WTC11 (cell line): ENCODE measurements at regions not wholly inside any gene's neighbourhood (a gene's known extent, or its start where the extent isn't known, plus 50 kb on each side); places are given as distances from the start of the nearest gene placed in this dataset.

Source experiments
- ATAC-seq: fragments of 200-7000 bp; cut with Tn5 transposase; 2 replicates; pipeline ENCODE4 v1.10.0; 2021; ENCODE audit warnings: mild to moderate bottlenecking, moderate library complexity
- CTCF ChIA-PET: fragments of 300-600 bp; sonication (Branson Sonifier 250); formaldehyde crosslinking; loops from one replicate; lab custom pipeline; 2021; ENCODE audit warnings: antibody characterized with exemption; lab: Charles Lee
- POLR2A ChIA-PET: fragments of 350-600 bp; sonication (Branson Sonifier 250); formaldehyde crosslinking; loops from one replicate; lab custom pipeline; 2021; ENCODE audit warnings: antibody characterized with exemption; lab: Charles Lee
- DNase-seq: peaks from one replicate; pipeline ENCODE4 v3.0.0; 2021; ENCODE audit warnings: low spot score
- H3K27ac Mint-ChIP-seq: 2 replicates; pipeline ENCODE4 v1.8.0; 2021; ENCODE audit warnings: mixed read lengths
- H3K27me3 Mint-ChIP-seq: 2 replicates; pipeline ENCODE4 v1.8.0; 2021; ENCODE audit warnings: low read depth, mild to moderate bottlenecking, moderate library complexity, mixed read lengths
- H3K36me3 Mint-ChIP-seq: 2 replicates; pipeline ENCODE4 v1.8.0; 2021; ENCODE audit warnings: mixed read lengths
- H3K4me1 Mint-ChIP-seq: 2 replicates; pipeline ENCODE4 v1.8.0; 2022; ENCODE audit warnings: mixed read lengths
- H3K4me3 Mint-ChIP-seq: 2 replicates; pipeline ENCODE4 v1.8.0; 2021; ENCODE audit warnings: mild to moderate bottlenecking, moderate library complexity, mixed read lengths
- H3K9me3 Mint-ChIP-seq: 2 replicates; pipeline ENCODE4 v1.8.0; 2021; ENCODE audit warnings: mixed read lengths
- CREM ChIP-seq: sonication (generic); formaldehyde crosslinking; IDR thresholded peaks from 2 replicates; pipeline ENCODE4 v1.8.1; 2022; ENCODE audit warnings: mild to moderate bottlenecking, missing genetic modification reagents, moderate library complexity
- ESRRA ChIP-seq: sonication (generic); formaldehyde crosslinking; IDR thresholded peaks from 2 replicates; pipeline ENCODE4 v1.8.1; 2022; ENCODE audit warnings: mild to moderate bottlenecking, missing genetic modification reagents, borderline replicate concordance
- FOXK1 ChIP-seq: sonication (generic); formaldehyde crosslinking; IDR thresholded peaks from 2 replicates; pipeline ENCODE4 v1.8.0; 2022; ENCODE audit warnings: mild to moderate bottlenecking, moderate library complexity, missing genetic modification reagents
- HMGA2 ChIP-seq: fragments of 250-450 bp; sonication (Bioruptor Pico); IDR thresholded peaks from 2 replicates; pipeline ENCODE4 v1.4.0; 2021; ENCODE audit warnings: mild to moderate bottlenecking, moderate library complexity
- JAZF1 ChIP-seq: fragments of 250-450 bp; sonication (Bioruptor Pico); IDR thresholded peaks from 2 replicates; pipeline ENCODE4 v1.9.0; 2021; ENCODE audit warnings: moderate library complexity, mild to moderate bottlenecking, inconsistent platforms
- MYBL2 ChIP-seq: sonication (generic); formaldehyde crosslinking; IDR thresholded peaks from 2 replicates; pipeline ENCODE4 v1.8.1; 2023; ENCODE audit warnings: mild to moderate bottlenecking, moderate library complexity, missing genetic modification reagents
- NFYB ChIP-seq: sonication (generic); formaldehyde crosslinking; conservative IDR thresholded peaks from 2 replicates; pipeline ENCODE4 v1.8.0; 2022; ENCODE audit warnings: low read depth, missing genetic modification reagents
- OVOL2 ChIP-seq: fragments of 250-450 bp; sonication (Bioruptor Pico); IDR thresholded peaks from 2 replicates; pipeline ENCODE4 v1.9.0; 2021; ENCODE audit warnings: mild to moderate bottlenecking, borderline replicate concordance
- SOX15 ChIP-seq: fragments of 250-450 bp; sonication (Bioruptor Pico); IDR thresholded peaks from 2 replicates; pipeline ENCODE4 v1.9.0; 2021; ENCODE audit warnings: mild to moderate bottlenecking
- TEAD1 ChIP-seq: sonication (generic); formaldehyde crosslinking; IDR thresholded peaks from 2 replicates; pipeline ENCODE4 v1.8.0; 2022; ENCODE audit warnings: mild to moderate bottlenecking, missing genetic modification reagents
- ZNF219 ChIP-seq: sonication (generic); formaldehyde crosslinking; IDR thresholded peaks from 2 replicates; pipeline ENCODE4 v1.8.0; 2023; ENCODE audit warnings: missing genetic modification reagents, mild to moderate bottlenecking, borderline replicate concordance
- ZNF232 ChIP-seq: sonication (generic); formaldehyde crosslinking; IDR thresholded peaks from 2 replicates; pipeline ENCODE4 v1.8.0; 2022; ENCODE audit warnings: mild to moderate bottlenecking, missing genetic modification reagents
- ZNF396 ChIP-seq: fragments of 250-450 bp; sonication (Bioruptor Pico); IDR thresholded peaks from 2 replicates; pipeline ENCODE4 v1.8.0; 2021; ENCODE audit warnings: mild to moderate bottlenecking, moderate library complexity, borderline replicate concordance
- ZNF416 ChIP-seq: fragments of 250-450 bp; sonication (Bioruptor Pico); IDR thresholded peaks from 2 replicates; pipeline ENCODE4 v1.9.0; 2021; ENCODE audit warnings: mild to moderate bottlenecking, inconsistent platforms
- TF ChIP-seq, protein P1 (sequence below): sonication (generic); formaldehyde crosslinking; conservative IDR thresholded peaks from 2 replicates; pipeline ENCODE4 v1.8.1; 2022; ENCODE audit warnings: mild to moderate bottlenecking, missing genetic modification reagents
- TF ChIP-seq, protein P2 (sequence below): sonication (generic); formaldehyde crosslinking; IDR thresholded peaks from 2 replicates; pipeline ENCODE4 v1.8.1; 2023; ENCODE audit warnings: mild to moderate bottlenecking, missing genetic modification reagents, moderate library complexity
- TF ChIP-seq, protein P3 (sequence below): sonication (generic); formaldehyde crosslinking; IDR thresholded peaks from 2 replicates; pipeline ENCODE4 v1.8.0; 2022; ENCODE audit warnings: mild to moderate bottlenecking, missing genetic modification reagents
- TF ChIP-seq, protein P4 (sequence below): sonication (generic); formaldehyde crosslinking; IDR thresholded peaks from 2 replicates; pipeline ENCODE4 v1.8.0; 2022; ENCODE audit warnings: mild to moderate bottlenecking, missing genetic modification reagents

DNA sequence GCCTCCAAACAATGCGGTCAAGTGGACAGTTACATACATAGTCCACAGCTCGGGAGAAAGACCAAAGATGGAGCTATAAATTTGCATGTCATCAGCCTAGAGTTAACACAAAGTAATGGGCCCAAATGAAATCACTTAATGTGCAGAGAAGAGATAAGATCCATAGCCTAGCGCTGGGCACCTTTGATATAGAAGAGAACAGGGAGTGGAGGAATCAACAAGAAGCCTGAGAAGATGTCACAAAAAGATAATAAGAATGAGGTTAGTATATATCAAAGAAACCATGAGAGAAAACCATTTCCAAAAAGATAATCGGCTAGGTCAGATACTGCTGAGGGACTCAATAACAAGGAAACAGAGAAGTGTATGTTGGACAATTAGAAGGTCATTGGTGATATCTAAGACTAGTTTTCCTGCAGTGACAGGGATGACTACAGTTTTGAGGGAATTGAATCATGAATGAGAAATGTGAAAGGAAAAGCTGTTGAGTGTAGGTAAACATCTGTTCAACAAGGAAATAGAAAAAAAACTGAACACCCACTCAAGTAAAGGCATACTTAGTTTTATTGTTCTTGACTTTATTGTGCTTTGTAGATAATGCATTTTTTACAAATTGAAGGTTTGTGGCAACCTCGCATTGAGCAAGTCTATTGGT is 68.7 kb upstream of the CDH6 start (continued):
- TF ChIP-seq, protein P1, sequence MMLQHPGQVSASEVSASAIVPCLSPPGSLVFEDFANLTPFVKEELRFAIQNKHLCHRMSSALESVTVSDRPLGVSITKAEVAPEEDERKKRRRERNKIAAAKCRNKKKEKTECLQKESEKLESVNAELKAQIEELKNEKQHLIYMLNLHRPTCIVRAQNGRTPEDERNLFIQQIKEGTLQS (CRISPR knock-in tag) = no peak
- no peak for TF ChIP-seq ESRRA
- no peak for TF ChIP-seq FOXK1 (CRISPR knock-in tag)
- no peak for TF ChIP-seq NFYB (CRISPR knock-in tag)

DNA sequence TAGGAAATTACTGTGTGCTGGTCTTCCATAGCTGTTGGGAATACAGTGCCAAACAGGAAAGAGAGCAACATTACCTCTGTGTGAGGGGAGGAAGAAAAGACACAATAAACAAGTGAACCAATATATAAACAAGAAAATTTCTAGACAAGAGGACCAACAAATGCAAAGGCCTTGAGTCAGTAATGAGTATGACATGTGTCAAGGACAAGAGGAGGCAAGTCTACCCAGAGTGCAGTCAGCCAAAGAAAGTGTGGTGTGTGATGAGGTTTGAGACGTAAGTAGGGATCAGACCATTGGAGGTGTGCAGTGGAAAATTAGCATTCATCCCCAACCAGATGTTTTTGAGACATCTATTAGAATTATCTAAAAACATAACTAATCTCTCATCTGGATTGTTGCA is 69.5 kb upstream of the CDH6 start:
- H3K27ac Mint-ChIP-seq = no peak overlapping the region
- TF ChIP-seq JAZF1 (CRISPR knock-in tag) (no peak), ZNF232 (CRISPR knock-in tag) (no peak), MYBL2 (no peak), ESRRA (no peak), SOX15 (CRISPR knock-in tag) (no peak), ZNF219 (CRISPR knock-in tag) (no peak)
- TF ChIP-seq, protein P2, sequence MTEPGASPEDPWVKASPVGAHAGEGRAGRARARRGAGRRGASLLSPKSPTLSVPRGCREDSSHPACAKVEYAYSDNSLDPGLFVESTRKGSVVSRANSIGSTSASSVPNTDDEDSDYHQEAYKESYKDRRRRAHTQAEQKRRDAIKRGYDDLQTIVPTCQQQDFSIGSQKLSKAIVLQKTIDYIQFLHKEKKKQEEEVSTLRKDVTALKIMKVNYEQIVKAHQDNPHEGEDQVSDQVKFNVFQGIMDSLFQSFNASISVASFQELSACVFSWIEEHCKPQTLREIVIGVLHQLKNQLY (CRISPR knock-in tag) = no peak
- TF ChIP-seq, protein P3, sequence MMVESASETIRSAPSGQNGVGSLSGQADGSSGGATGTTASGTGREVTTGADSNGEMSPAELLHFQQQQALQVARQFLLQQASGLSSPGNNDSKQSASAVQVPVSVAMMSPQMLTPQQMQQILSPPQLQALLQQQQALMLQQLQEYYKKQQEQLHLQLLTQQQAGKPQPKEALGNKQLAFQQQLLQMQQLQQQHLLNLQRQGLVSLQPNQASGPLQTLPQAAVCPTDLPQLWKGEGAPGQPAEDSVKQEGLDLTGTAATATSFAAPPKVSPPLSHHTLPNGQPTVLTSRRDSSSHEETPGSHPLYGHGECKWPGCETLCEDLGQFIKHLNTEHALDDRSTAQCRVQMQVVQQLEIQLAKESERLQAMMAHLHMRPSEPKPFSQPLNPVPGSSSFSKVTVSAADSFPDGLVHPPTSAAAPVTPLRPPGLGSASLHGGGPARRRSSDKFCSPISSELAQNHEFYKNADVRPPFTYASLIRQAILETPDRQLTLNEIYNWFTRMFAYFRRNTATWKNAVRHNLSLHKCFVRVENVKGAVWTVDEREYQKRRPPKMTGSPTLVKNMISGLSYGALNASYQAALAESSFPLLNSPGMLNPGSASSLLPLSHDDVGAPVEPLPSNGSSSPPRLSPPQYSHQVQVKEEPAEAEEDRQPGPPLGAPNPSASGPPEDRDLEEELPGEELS = no peak
- H3K4me3 Mint-ChIP-seq = no peak overlapping the region
- ATAC-seq (no peak), DNase-seq (no peak)
- ChIA-PET CTCF (no interaction called here), POLR2A (no interaction called here)
- H3K36me3 Mint-ChIP-seq = peaks cover 6% of the 10 kb centered on the region
- H3K27me3 Mint-ChIP-seq = no peaks in the 10 kb centered on the region
- peaks cover 16% of the 10 kb centered on the region for H3K9me3 Mint-ChIP-seq
- H3K4me1 Mint-ChIP-seq = no peaks in the 10 kb centered on the region

DNA sequence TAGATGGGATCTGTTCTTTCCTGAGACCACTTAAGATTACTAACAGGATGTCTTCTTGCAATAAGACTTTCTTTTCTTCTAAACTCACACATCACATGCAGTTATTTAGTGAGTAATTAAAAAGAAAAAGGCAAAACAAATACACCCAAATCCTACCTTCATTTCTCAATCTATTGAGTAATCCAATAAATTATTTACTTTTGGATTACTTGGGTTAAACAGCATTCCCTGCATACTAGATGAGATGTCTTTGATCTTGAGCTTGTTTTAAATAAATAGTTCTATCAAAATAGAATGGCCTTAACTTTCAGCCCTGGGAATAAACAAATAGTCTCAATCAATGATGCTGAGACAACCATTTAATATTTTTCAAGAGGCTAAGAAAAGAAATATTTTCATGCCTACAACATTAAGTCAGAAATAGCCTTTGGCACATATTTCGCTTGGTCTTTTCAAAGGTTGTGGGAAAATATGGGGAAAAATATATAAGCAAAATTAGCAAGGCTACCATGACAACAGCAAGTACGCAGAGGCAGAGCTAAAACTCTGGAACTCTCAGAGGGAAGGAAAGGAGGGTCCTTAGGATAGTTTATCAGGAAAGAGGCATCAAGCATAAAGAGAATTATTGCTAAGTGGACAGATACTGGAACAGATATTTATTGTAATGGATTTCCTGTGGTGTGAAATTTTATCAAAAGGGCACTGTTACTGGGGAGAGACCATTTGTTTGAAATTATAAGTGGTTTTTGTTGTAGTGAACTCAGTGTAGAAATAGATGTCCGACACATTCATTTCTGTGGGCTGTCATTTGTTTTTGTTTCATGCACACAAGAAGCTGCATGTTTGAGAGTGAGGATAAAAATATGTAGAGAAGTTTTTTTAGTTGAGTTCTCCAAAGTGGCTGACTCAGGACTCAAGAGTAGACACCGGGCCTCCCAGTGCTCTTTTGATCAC is 70.2 kb upstream of the CDH6 start:
- peaks cover 6% of the 10 kb centered on the region for H3K36me3 Mint-ChIP-seq
- DNase-seq = no peak
- ChIA-PET POLR2A (no interaction called here), CTCF (no interaction called here)
- H3K27ac Mint-ChIP-seq = no peak overlapping the region
- no peak overlapping the region for H3K4me3 Mint-ChIP-seq
- no peak for ATAC-seq
- no peaks in the 10 kb centered on the region for H3K27me3 Mint-ChIP-seq
- peaks cover 16% of the 10 kb centered on the region for H3K9me3 Mint-ChIP-seq
- no peaks in the 10 kb centered on the region for H3K4me1 Mint-ChIP-seq
- TF ChIP-seq ZNF396 (CRISPR knock-in tag) = no peak
- TF ChIP-seq TEAD1 (CRISPR knock-in tag) = no peak
- TF ChIP-seq, protein P1 (CRISPR knock-in tag) = no peak
- no peak for TF ChIP-seq HMGA2 (CRISPR knock-in tag)
- TF ChIP-seq CREM (CRISPR knock-in tag) = no peak
- TF ChIP-seq OVOL2 (CRISPR knock-in tag) = no peak
- TF ChIP-seq, protein P4, sequence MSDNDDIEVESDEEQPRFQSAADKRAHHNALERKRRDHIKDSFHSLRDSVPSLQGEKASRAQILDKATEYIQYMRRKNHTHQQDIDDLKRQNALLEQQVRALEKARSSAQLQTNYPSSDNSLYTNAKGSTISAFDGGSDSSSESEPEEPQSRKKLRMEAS (CRISPR knock-in tag) = no peak
- no peak for TF ChIP-seq ZNF416 (CRISPR knock-in tag)
